ENCODE measurements at regions not wholly inside any gene's neighbourhood (a gene's known extent, or its start where the extent isn't known, plus 50 kb on each side); places are given as distances from the start of the nearest gene placed in this dataset.

GRCh38 chr4:11670304-11670703 is 241.6 kb upstream of the HS3ST1 start:
- ChIA-PET POLR2A (no interaction called here), RAD21 (ENCODE audit: low non-redundant PET in 1 of 2, low total read pairs in 2 of 2, uncharacterized antibody in 2 of 2, unreplicated experiment in 2 of 2) (no interaction called here), CTCF (no interaction called here)
- ATAC-seq, result no peak
- Histone ChIP-seq H3K4me3 (replicated peaks in 1 of 2; ENCODE audit: low read depth in 1 of 2, low read length in 2 of 2) (no peak overlapping the region), H3K9ac (ENCODE audit: low read length) (no peak overlapping the region), H3K27ac (ENCODE audit: low read depth, low read length) (no peak overlapping the region), H2AFZ (ENCODE audit: low read depth, low read length, poor library complexity, severe bottlenecking) (no peak overlapping the region), H3K27me3 (ENCODE audit: insufficient read depth, low read length) (no peaks in the 10 kb centered on the region), H3K9me3 (ENCODE audit: control insufficient read depth in 1 of 2, insufficient read depth in 1 of 2, low read depth in 1 of 2, low read length in 2 of 2) (no peaks in the 10 kb centered on the region), H3K36me3 (ENCODE audit: control insufficient read depth in 1 of 2, insufficient read depth in 2 of 2, low read length in 2 of 2) (no peaks in the 10 kb centered on the region), H3K4me1 (ENCODE audit: control insufficient read depth in 1 of 2, insufficient read depth in 2 of 2, low read length in 2 of 2) (peaks cover 0 to 8% of the 10 kb centered on the region in 2 experiments; a peak in 1 of 4 replicates), H3K79me2 (ENCODE audit: insufficient read depth, low read length) (no peaks in the 10 kb centered on the region), H3K9me2 (ENCODE audit: insufficient read depth) (no peaks in the 10 kb centered on the region), H4K20me1 (ENCODE audit: insufficient read depth) (no peaks in the 10 kb centered on the region), H3K4me2 (ENCODE audit: low read length) (no peak overlapping the region)
- intact Hi-C loops (cut with micrococcal nuclease), result no loop called here
- BruUV-seq (replicated peaks), result no TSS peak
- DNase-seq (ENCODE audit: low read depth, low spot score), result no peak
- TF ChIP-seq, protein P1, sequence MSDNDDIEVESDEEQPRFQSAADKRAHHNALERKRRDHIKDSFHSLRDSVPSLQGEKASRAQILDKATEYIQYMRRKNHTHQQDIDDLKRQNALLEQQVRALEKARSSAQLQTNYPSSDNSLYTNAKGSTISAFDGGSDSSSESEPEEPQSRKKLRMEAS (IDR thresholded peaks at IDR 0.05), result no peak
- no peak for TF ChIP-seq POLR2A (IDR thresholded peaks at IDR 0.05; ENCODE audit: borderline replicate concordance, extremely low read depth, insufficient read depth, insufficient read length)
- TF ChIP-seq, protein P2, sequence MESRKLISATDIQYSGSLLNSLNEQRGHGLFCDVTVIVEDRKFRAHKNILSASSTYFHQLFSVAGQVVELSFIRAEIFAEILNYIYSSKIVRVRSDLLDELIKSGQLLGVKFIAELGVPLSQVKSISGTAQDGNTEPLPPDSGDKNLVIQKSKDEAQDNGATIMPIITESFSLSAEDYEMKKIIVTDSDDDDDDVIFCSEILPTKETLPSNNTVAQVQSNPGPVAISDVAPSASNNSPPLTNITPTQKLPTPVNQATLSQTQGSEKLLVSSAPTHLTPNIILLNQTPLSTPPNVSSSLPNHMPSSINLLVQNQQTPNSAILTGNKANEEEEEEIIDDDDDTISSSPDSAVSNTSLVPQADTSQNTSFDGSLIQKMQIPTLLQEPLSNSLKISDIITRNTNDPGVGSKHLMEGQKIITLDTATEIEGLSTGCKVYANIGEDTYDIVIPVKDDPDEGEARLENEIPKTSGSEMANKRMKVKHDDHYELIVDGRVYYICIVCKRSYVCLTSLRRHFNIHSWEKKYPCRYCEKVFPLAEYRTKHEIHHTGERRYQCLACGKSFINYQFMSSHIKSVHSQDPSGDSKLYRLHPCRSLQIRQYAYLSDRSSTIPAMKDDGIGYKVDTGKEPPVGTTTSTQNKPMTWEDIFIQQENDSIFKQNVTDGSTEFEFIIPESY (IDR thresholded peaks at IDR 0.05; ENCODE audit: extremely low read depth, insufficient replicate concordance, low read length), result no peak
- no peak for TF ChIP-seq ZFX (IDR thresholded peaks at IDR 0.05)
- TF ChIP-seq CBX3 (IDR thresholded peaks at IDR 0.05; ENCODE audit: low read depth), result no peak
- TF ChIP-seq ELF1 (IDR thresholded peaks at IDR 0.05; ENCODE audit: borderline replicate concordance, low read depth), result no peak
- TF ChIP-seq JUND (IDR thresholded peaks at IDR 0.05), result no peak
- no peak for TF ChIP-seq TCF7L2 (IDR thresholded peaks at IDR 0.05; ENCODE audit: borderline replicate concordance, extremely low read depth, insufficient read depth, insufficient read length)

DNA sequence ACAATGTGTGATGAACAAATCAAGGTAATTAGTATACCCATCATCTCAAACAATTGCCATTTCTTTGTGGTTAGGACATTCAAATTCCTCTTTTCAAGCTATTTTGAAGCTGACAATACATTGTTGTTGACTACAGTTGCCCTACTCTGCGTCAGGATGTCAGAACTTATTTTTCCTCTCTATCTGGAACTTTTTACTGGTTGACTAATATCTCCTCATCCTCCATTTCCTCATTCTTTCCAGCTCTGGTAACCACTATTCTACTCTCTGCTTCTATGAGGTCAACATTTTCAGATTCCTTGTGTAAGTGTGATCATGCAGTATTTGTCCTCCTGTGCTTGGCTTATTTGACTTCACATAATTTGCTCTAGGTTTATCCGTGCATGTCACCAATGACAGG is 240.5 kb upstream of the HS3ST1 start:
- Histone ChIP-seq H3K9ac (ENCODE audit: low read length) (no peak overlapping the region), H3K4me2 (ENCODE audit: low read length) (0 out of 2 replicates have a peak overlapping the region, but pooled peaks have one; percentile 6), H2AFZ (ENCODE audit: low read depth, low read length, poor library complexity, severe bottlenecking) (no peak overlapping the region), H3K9me2 (ENCODE audit: insufficient read depth) (no peaks in the 10 kb centered on the region), H3K4me1 (ENCODE audit: control insufficient read depth in 1 of 2, insufficient read depth in 2 of 2, low read length in 2 of 2) (peaks cover 0 to 8% of the 10 kb centered on the region in 2 experiments; a peak in 1 of 4 replicates), H3K79me2 (ENCODE audit: insufficient read depth, low read length) (no peaks in the 10 kb centered on the region), H3K36me3 (ENCODE audit: control insufficient read depth in 1 of 2, insufficient read depth in 2 of 2, low read length in 2 of 2) (no peaks in the 10 kb centered on the region), H4K20me1 (ENCODE audit: insufficient read depth) (no peaks in the 10 kb centered on the region), H3K4me3 (replicated peaks in 1 of 2; ENCODE audit: low read depth in 1 of 2, low read length in 2 of 2) (no peak overlapping the region), H3K9me3 (ENCODE audit: control insufficient read depth in 1 of 2, insufficient read depth in 1 of 2, low read depth in 1 of 2, low read length in 2 of 2) (no peaks in the 10 kb centered on the region), H3K27me3 (ENCODE audit: insufficient read depth, low read length) (no peaks in the 10 kb centered on the region), H3K27ac (ENCODE audit: low read depth, low read length) (no peak overlapping the region)
- CTCF ChIA-PET, result no interaction called here
- ATAC-seq (no peak), DNase-seq (ENCODE audit: low read depth, low spot score) (no peak)
- no TSS peak for BruUV-seq (replicated peaks)
- intact Hi-C loops (cut with micrococcal nuclease), result no loop called here
- POLR2A ChIA-PET, result no interaction called here
- RAD21 ChIA-PET (ENCODE audit: low non-redundant PET in 1 of 2, low total read pairs in 2 of 2, uncharacterized antibody in 2 of 2, unreplicated experiment in 2 of 2), result no interaction called here
- TF ChIP-seq, protein P2 (IDR thresholded peaks at IDR 0.05; ENCODE audit: extremely low read depth, insufficient replicate concordance, low read length), result no peak
- TF ChIP-seq YY1 (IDR thresholded peaks at IDR 0.05; ENCODE audit: extremely low read depth, insufficient replicate concordance, low read depth, low read length) (no peak), EZH2phosphoT487 (IDR thresholded peaks at IDR 0.05; ENCODE audit: borderline replicate concordance) (no peak), EZH2 (IDR thresholded peaks at IDR 0.05) (no peak), SRF (IDR thresholded peaks at IDR 0.05; ENCODE audit: low read depth) (no peak)
- TF ChIP-seq, protein P3, sequence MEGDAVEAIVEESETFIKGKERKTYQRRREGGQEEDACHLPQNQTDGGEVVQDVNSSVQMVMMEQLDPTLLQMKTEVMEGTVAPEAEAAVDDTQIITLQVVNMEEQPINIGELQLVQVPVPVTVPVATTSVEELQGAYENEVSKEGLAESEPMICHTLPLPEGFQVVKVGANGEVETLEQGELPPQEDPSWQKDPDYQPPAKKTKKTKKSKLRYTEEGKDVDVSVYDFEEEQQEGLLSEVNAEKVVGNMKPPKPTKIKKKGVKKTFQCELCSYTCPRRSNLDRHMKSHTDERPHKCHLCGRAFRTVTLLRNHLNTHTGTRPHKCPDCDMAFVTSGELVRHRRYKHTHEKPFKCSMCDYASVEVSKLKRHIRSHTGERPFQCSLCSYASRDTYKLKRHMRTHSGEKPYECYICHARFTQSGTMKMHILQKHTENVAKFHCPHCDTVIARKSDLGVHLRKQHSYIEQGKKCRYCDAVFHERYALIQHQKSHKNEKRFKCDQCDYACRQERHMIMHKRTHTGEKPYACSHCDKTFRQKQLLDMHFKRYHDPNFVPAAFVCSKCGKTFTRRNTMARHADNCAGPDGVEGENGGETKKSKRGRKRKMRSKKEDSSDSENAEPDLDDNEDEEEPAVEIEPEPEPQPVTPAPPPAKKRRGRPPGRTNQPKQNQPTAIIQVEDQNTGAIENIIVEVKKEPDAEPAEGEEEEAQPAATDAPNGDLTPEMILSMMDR (IDR thresholded peaks at IDR 0.05 in 2 of 3, conservative IDR thresholded peaks at IDR 0.05 in 1 of 3; ENCODE audit: borderline replicate concordance in 1 of 3, insufficient read depth in 1 of 3, low read depth in 2 of 3, low read length in 2 of 3), result no peak
